ENCODE measurements at regions not wholly inside any gene's neighbourhood (a gene's known extent, or its start where the extent isn't known, plus 50 kb on each side); places are given as distances from the start of the nearest gene placed in this dataset.

DNA sequence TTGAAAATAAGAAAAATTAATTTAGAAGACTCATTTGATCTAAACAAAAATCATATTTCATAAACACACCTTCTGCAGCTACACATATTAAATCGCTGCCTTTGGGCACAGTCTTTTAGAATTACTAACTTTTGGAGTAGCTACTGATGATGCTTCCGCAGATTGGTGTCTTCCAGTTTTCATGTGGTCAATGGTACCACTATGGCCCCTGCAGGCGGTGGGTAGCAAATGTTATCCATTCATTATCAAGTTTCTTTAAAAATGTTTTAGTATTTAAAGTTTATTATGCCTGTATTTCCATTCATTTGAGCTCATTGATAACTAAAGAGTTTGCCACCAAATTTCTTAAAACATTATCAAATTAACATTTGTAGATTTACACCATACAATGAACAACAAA is 122.9 kb upstream of the GRAMD2B start:
- TF ChIP-seq CTCF (IDR thresholded peaks at IDR 0.05): no peak
- no peak for TF ChIP-seq POLR2AphosphoS5 (IDR thresholded peaks at IDR 0.05; ENCODE audit: low read depth, low read length)
- TF ChIP-seq, protein P1, sequence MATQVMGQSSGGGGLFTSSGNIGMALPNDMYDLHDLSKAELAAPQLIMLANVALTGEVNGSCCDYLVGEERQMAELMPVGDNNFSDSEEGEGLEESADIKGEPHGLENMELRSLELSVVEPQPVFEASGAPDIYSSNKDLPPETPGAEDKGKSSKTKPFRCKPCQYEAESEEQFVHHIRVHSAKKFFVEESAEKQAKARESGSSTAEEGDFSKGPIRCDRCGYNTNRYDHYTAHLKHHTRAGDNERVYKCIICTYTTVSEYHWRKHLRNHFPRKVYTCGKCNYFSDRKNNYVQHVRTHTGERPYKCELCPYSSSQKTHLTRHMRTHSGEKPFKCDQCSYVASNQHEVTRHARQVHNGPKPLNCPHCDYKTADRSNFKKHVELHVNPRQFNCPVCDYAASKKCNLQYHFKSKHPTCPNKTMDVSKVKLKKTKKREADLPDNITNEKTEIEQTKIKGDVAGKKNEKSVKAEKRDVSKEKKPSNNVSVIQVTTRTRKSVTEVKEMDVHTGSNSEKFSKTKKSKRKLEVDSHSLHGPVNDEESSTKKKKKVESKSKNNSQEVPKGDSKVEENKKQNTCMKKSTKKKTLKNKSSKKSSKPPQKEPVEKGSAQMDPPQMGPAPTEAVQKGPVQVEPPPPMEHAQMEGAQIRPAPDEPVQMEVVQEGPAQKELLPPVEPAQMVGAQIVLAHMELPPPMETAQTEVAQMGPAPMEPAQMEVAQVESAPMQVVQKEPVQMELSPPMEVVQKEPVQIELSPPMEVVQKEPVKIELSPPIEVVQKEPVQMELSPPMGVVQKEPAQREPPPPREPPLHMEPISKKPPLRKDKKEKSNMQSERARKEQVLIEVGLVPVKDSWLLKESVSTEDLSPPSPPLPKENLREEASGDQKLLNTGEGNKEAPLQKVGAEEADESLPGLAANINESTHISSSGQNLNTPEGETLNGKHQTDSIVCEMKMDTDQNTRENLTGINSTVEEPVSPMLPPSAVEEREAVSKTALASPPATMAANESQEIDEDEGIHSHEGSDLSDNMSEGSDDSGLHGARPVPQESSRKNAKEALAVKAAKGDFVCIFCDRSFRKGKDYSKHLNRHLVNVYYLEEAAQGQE (IDR thresholded peaks at IDR 0.05; ENCODE audit: insufficient read depth in 1 of 2, low read depth in 2 of 2, low read length in 1 of 2): no peak
- TF ChIP-seq TCF7L2 (IDR thresholded peaks at IDR 0.05; ENCODE audit: low read depth, low read length): no peak
